Endothelial cell of umbilical vein (primary cell): ENCODE measurements at regions not wholly inside any gene's neighbourhood (a gene's known extent, or its start where the extent isn't known, plus 50 kb on each side); places are given as distances from the start of the nearest gene placed in this dataset.

Source experiments
- BruUV-seq: library from RNA; stranded (reverse); fragments of 400-500 nt; replicated peaks from 2 replicates; lab custom pipeline; 2021; lab: Mats Ljungman, UMichigan
- CTCF ChIA-PET: fragments of 300-600, 350-600 bp; sonication (Branson Sonifier 250); formaldehyde crosslinking; loops from one replicate; lab custom pipeline; 2021; ENCODE audit warnings: antibody characterized with exemption, inconsistent platforms; lab: Charles Lee
- POLR2A ChIA-PET: fragments of 300-600, 350-600 bp; sonication (Branson Sonifier 250); formaldehyde crosslinking; loops from one replicate; lab custom pipeline; 2021; ENCODE audit warnings: antibody characterized with exemption, inconsistent platforms; lab: Charles Lee
- DNase-seq: peaks from one replicate; pipeline ENCODE4 v3.0.0-alpha.2; 2011; ENCODE audit warnings: low read depth, low spot score
- FAIRE-seq: peaks from 2 replicates; lab custom pipeline; 2011; peaks lifted over from hg19 to GRCh38; lab: Jason Lieb, UNC
- H2AFZ ChIP-seq: 2 replicates; pipeline ENCODE4 v1.6.0; 2012; ENCODE audit warnings: low read depth, low read length, control low read depth, inconsistent platforms
- H3K27ac ChIP-seq: 2 replicates; pipeline ENCODE4 v1.5.1; 2011; ENCODE audit warnings: low read depth, mild to moderate bottlenecking, control low read depth, low read length, moderate library complexity; ENCODE audit not compliant: insufficient read depth
- H3K27me3 ChIP-seq, 2 experiments: 2 replicates each; pipeline versions ENCODE4 v1.6.0 to v1.6.1; 2011; ENCODE audit warnings: low read length in 2 of 2, mixed read lengths in 1 of 2; ENCODE audit not compliant: control insufficient read depth in 2 of 2, insufficient read depth in 2 of 2
- H3K36me3 ChIP-seq, 2 experiments: 2 replicates in 1 of 2; 3 replicates in 1 of 2; pipeline ENCODE4 v1.5.1; 2011; ENCODE audit warnings: low read length in 2 of 2, mild to moderate bottlenecking in 1 of 2, moderate library complexity in 1 of 2; ENCODE audit not compliant: control insufficient read depth in 2 of 2, insufficient read depth in 2 of 2; ENCODE audit errors: extremely low read depth in 1 of 2
- H3K4me1 ChIP-seq: 3 replicates; pipeline ENCODE4 v1.5.1; 2011; ENCODE audit warnings: mild to moderate bottlenecking, low read length; ENCODE audit not compliant: control insufficient read depth, insufficient read depth; ENCODE audit errors: extremely low read depth
- H3K4me2 ChIP-seq: 2 replicates; pipeline ENCODE4 v1.6.1; 2011; ENCODE audit warnings: low read length, control low read depth, mixed read lengths; ENCODE audit not compliant: insufficient read depth
- H3K4me3 ChIP-seq, 3 experiments: fragments of 200-600 bp in 1 of 3; sonication (generic), shearing (Covaris generic) in 1 of 3; replicated peaks in 1 of 3; 2 replicates each; pipeline ENCODE4 v1.5.1; 2011 to 2016; ENCODE audit warnings: control low read depth in 3 of 3, low read length in 3 of 3, mild to moderate bottlenecking in 2 of 3, inconsistent platforms in 1 of 3, low read depth in 1 of 3, moderate library complexity in 1 of 3; ENCODE audit not compliant: insufficient read depth in 1 of 3
- H3K79me2 ChIP-seq: 2 replicates; pipeline ENCODE4 v1.6.0; 2012; ENCODE audit warnings: low read length, inconsistent platforms; ENCODE audit not compliant: control insufficient read depth, insufficient read depth
- H3K9ac ChIP-seq: replicated peaks from 2 replicates; pipeline ENCODE3; 2011; ENCODE audit warnings: low read length, control low read depth; ENCODE audit not compliant: insufficient read depth; ENCODE audit errors: extremely low read depth
- H3K9me1 ChIP-seq: replicated peaks from 3 replicates; pipeline ENCODE4 v1.6.0; 2011; ENCODE audit warnings: mild to moderate bottlenecking, low read length; ENCODE audit not compliant: control insufficient read depth, insufficient read depth; ENCODE audit errors: extremely low read depth
- H3K9me3 ChIP-seq: replicated peaks from 2 replicates; pipeline ENCODE4 v1.5.1; 2012; ENCODE audit warnings: low read length, inconsistent platforms; ENCODE audit not compliant: control insufficient read depth, insufficient read depth
- H4K20me1 ChIP-seq: replicated peaks from 2 replicates; pipeline ENCODE3; 2011; ENCODE audit warnings: mild to moderate bottlenecking, low read length; ENCODE audit not compliant: control insufficient read depth, insufficient read depth; ENCODE audit errors: extremely low read depth
- EZH2 ChIP-seq: IDR thresholded peaks from 2 replicates; pipeline ENCODE4 v1.6.1; 2012; ENCODE audit warnings: borderline replicate concordance, low read depth, mild to moderate bottlenecking, moderate library complexity, low read length, inconsistent platforms; ENCODE audit not compliant: severe bottlenecking
- FOS ChIP-seq: IDR thresholded peaks from 2 replicates; pipeline ENCODE4 v1.6.1; 2011; ENCODE audit warnings: mild to moderate bottlenecking, low read length, moderate library complexity, borderline replicate concordance; ENCODE audit not compliant: insufficient read depth
- GATA2 ChIP-seq: IDR thresholded peaks from 2 replicates; pipeline ENCODE4 v1.7.0; 2011; ENCODE audit warnings: low read depth, mild to moderate bottlenecking, moderate library complexity, mixed read lengths, low read length; ENCODE audit not compliant: insufficient read length, insufficient read depth
- JUN ChIP-seq: IDR thresholded peaks from 2 replicates; pipeline ENCODE4 v1.6.1; 2011; ENCODE audit warnings: borderline replicate concordance, low read depth; ENCODE audit not compliant: insufficient read length, insufficient read depth
- MYC ChIP-seq: IDR thresholded peaks from one replicate; pipeline ENCODE4 v1.6.1; 2011; ENCODE audit warnings: mild to moderate bottlenecking, low read depth, low read length
- POLR2A ChIP-seq: IDR thresholded peaks from 2 replicates; pipeline ENCODE4 v1.6.1; 2012; ENCODE audit warnings: low read depth, mild to moderate bottlenecking, control low read depth, low read length
- POLR2AphosphoS5 ChIP-seq: IDR thresholded peaks from 2 replicates; pipeline ENCODE4 v1.6.1; 2012; ENCODE audit warnings: low read depth, mild to moderate bottlenecking, control low read depth, low read length, moderate library complexity; ENCODE audit not compliant: insufficient read depth
- dilution Hi-C: fragments of 300-500 bp; cut with MboI; formaldehyde crosslinking; loops from one replicate; pipeline ENCODE4 v1.15.0; 2019; ENCODE audit warnings: low sequenced_read_pairs; ENCODE audit not compliant: extremely low pct_ligation_motif_present
- intact Hi-C: fragments of 100-400 bp; cut with micrococcal nuclease; formaldehyde crosslinking; loops from one replicate; pipeline ENCODE4 v1.10.0; 2022
- TF ChIP-seq, protein P1 (sequence below): IDR thresholded peaks from 2 replicates; pipeline ENCODE4 v1.6.1; 2011; ENCODE audit not compliant: insufficient read depth, insufficient read length
- TF ChIP-seq, protein P2 (sequence below), 2 donors: IDR thresholded peaks; 1 replicate in 1 of 2; 2 replicates in 1 of 2; pipeline ENCODE4 v1.5.1; 2011; ENCODE audit warnings: low read length in 2 of 2, mild to moderate bottlenecking in 2 of 2, moderate library complexity in 2 of 2, control low read depth in 1 of 2, inconsistent platforms in 1 of 2, low read depth in 1 of 2; ENCODE audit not compliant: insufficient read depth in 1 of 2; ENCODE audit errors: extremely low read depth in 1 of 2

- Histone ChIP-seq H4K20me1 (no peaks in the 10 kb centered on the region), H2AFZ (no peak overlapping the region), H3K4me3 (no peak overlapping the region), H3K27ac (no peak overlapping the region), H3K27me3 (no peaks in the 10 kb centered on the region), H3K36me3 (no peaks in the 10 kb centered on the region), H3K4me2 (no peak overlapping the region), H3K9ac (no peak overlapping the region), H3K9me3 (no peaks in the 10 kb centered on the region), H3K9me1 (no peaks in the 10 kb centered on the region), H3K79me2 (no peaks in the 10 kb centered on the region), H3K4me1 (no peaks in the 10 kb centered on the region)
- no peak for FAIRE-seq
- no peak for TF ChIP-seq MYC
- TF ChIP-seq JUN: no peak
- no peak for TF ChIP-seq POLR2AphosphoS5
- no peak for TF ChIP-seq POLR2A
- no peak for TF ChIP-seq FOS
- TF ChIP-seq EZH2: no peak
- TF ChIP-seq, protein P1, sequence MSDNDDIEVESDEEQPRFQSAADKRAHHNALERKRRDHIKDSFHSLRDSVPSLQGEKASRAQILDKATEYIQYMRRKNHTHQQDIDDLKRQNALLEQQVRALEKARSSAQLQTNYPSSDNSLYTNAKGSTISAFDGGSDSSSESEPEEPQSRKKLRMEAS: no peak
- TF ChIP-seq, protein P2, sequence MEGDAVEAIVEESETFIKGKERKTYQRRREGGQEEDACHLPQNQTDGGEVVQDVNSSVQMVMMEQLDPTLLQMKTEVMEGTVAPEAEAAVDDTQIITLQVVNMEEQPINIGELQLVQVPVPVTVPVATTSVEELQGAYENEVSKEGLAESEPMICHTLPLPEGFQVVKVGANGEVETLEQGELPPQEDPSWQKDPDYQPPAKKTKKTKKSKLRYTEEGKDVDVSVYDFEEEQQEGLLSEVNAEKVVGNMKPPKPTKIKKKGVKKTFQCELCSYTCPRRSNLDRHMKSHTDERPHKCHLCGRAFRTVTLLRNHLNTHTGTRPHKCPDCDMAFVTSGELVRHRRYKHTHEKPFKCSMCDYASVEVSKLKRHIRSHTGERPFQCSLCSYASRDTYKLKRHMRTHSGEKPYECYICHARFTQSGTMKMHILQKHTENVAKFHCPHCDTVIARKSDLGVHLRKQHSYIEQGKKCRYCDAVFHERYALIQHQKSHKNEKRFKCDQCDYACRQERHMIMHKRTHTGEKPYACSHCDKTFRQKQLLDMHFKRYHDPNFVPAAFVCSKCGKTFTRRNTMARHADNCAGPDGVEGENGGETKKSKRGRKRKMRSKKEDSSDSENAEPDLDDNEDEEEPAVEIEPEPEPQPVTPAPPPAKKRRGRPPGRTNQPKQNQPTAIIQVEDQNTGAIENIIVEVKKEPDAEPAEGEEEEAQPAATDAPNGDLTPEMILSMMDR (IDR thresholded peaks at IDR 0.05; ENCODE audit: extremely low read depth in 1 of 2, insufficient read depth in 1 of 2, low read depth in 1 of 2, low read length in 2 of 2): no peak
- no peak for TF ChIP-seq GATA2
- BruUV-seq: no TSS peak
- DNase-seq: no peak
- CTCF ChIA-PET: interaction anchor here (0.6 to 1.6 kb wide), 3 partner anchors 20 to 1394 kb away, joined by 3 to 4 read pairs (median 3); no protein-coding TSS in a partner anchor
- POLR2A ChIA-PET: no interaction called here
- intact Hi-C loops: no loop called here
- dilution Hi-C loops: no loop called here
Measured at GRCh38 chr1:187245201-187245600, 416.5 kb downstream of the PLA2G4A start.
